ENCODE measurements at regions not wholly inside any gene's neighbourhood (a gene's known extent, or its start where the extent isn't known, plus 50 kb on each side); places are given as distances from the start of the nearest gene placed in this dataset.

- H3K4me3 ChIP-seq (ENCODE audit: low read depth, low read length) = no peak overlapping the region
- TF ChIP-seq ZNF777 (tag by site-specific recombination; IDR thresholded peaks at IDR 0.05; ENCODE audit: borderline replicate concordance) = no peak
- TF ChIP-seq ZNF211 (tag by site-specific recombination; IDR thresholded peaks at IDR 0.05; ENCODE audit: low read depth) = no peak
- no peak for TF ChIP-seq CTCF (tag by site-specific recombination; IDR thresholded peaks at IDR 0.05)
- TF ChIP-seq TRIM28 (IDR thresholded peaks at IDR 0.05; ENCODE audit: borderline replicate concordance, low read length) = no peak
- TF ChIP-seq ZBTB21 (tag by site-specific recombination; IDR thresholded peaks at IDR 0.05) = no peak
- no peak for TF ChIP-seq ZNF473 (tag by site-specific recombination; IDR thresholded peaks at IDR 0.05)
- no peak for TF ChIP-seq OSR2 (tag by site-specific recombination; IDR thresholded peaks at IDR 0.05)
- no peaks in the 10 kb centered on the region for H3K36me3 ChIP-seq (ENCODE audit: control insufficient read depth in 2 of 2, insufficient read depth in 1 of 2, low read length in 2 of 2)
- no peak overlapping the region for H3K27ac ChIP-seq (ENCODE audit: extremely low read depth, low read depth, low read length)
- no peaks in the 10 kb centered on the region for H3K4me1 ChIP-seq (ENCODE audit: control insufficient read depth, insufficient read depth, low read length)
- ChIA-PET CTCF (interaction anchor here (0.6 kb wide), 1 partner anchor 235 kb away, joined by 3 read pairs; no protein-coding TSS in a partner anchor), POLR2A (no interaction called here)
- no peaks in the 10 kb centered on the region for H3K9me3 ChIP-seq (ENCODE audit: control insufficient read depth, insufficient read depth, low read depth, low read length)
These were observed 1157.7 kb downstream of the BCL11B start for GRCh38 chr14:98114122-98114895.

DNA sequence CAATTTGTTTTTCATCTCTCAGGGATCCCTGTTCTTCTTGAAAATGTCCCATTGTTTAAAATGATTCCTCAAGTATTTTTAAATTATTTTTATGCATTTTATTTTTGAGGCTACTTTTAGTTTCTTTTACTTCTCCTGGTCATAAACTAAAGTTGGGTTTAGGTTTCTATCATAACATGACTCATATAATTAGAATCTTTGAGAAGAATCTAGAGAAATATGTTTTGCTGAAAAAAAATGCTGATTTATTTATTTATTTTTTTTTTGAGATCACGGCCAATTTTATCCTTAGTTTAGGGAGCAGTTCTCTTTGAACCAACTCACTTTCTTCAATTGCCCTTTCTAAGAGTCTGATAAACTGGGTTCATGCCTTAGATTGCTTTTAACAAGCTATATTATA is 1157.1 kb downstream of the BCL11B start:
- H3K27ac ChIP-seq (ENCODE audit: extremely low read depth, low read depth, low read length) = no peak overlapping the region
- H3K4me3 ChIP-seq (ENCODE audit: low read depth, low read length) = no peak overlapping the region
- TF ChIP-seq ZNF174 (tag by site-specific recombination; IDR thresholded peaks at IDR 0.05) (no peak), PRDM1 (tag by site-specific recombination; IDR thresholded peaks at IDR 0.05) (no peak), ZNF501 (tag by site-specific recombination; IDR thresholded peaks at IDR 0.05) (no peak), GLI4 (tag by site-specific recombination; IDR thresholded peaks at IDR 0.05) (no peak), ZNF660 (tag by site-specific recombination; IDR thresholded peaks at IDR 0.05) (no peak), ZNF391 (tag by site-specific recombination; IDR thresholded peaks at IDR 0.05; ENCODE audit: borderline replicate concordance, low read depth) (no peak), ZNF121 (tag by site-specific recombination; IDR thresholded peaks at IDR 0.05) (no peak)
- H3K36me3 ChIP-seq (ENCODE audit: control insufficient read depth in 2 of 2, insufficient read depth in 1 of 2, low read length in 2 of 2) = no peaks in the 10 kb centered on the region
- ChIA-PET POLR2A (no interaction called here), CTCF (no interaction called here)
- H3K9me3 ChIP-seq (ENCODE audit: control insufficient read depth, insufficient read depth, low read depth, low read length) = no peaks in the 10 kb centered on the region
- no peaks in the 10 kb centered on the region for H3K4me1 ChIP-seq (ENCODE audit: control insufficient read depth, insufficient read depth, low read length)

DNA sequence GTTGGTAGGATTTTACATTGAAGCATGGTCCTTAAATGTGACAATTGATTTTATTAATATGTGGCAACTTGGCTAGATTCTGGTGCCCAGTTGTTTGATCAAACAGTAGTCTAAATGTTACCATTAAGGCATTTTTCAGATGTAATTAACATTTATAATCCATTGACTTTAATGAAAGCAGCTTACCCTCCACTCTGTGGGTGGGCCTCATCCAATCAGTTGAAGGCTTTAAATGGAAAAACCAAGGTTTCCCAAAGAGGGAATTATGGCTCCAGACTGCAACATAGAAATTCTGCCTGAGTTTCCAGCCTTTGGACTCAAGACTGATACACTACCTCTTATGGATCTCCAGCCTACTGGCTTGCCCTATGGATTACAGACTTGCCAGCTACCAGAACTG is 1153.2 kb downstream of the BCL11B start:
- H3K4me3 ChIP-seq (ENCODE audit: low read depth, low read length) = no peak overlapping the region

More for the DNA sequence above, 1153.2 kb downstream of the BCL11B start:
- H3K4me1 ChIP-seq (ENCODE audit: control insufficient read depth, insufficient read depth, low read length) = no peaks in the 10 kb centered on the region
- TF ChIP-seq ZSCAN18 (tag by site-specific recombination; IDR thresholded peaks at IDR 0.05) = no peak
- peak; percentile 75; the same call in 1 of the 2 replicates for TF ChIP-seq ZNF10 (tag by site-specific recombination; IDR thresholded peaks at IDR 0.05)
- CTCF ChIA-PET = interaction anchor here (0.5 kb wide), 1 partner anchor 19 kb away, joined by 3 read pairs; no protein-coding TSS in a partner anchor
- POLR2A ChIA-PET = no interaction called here
- H3K27ac ChIP-seq (ENCODE audit: extremely low read depth, low read depth, low read length) = no peak overlapping the region
- no peaks in the 10 kb centered on the region for H3K36me3 ChIP-seq (ENCODE audit: control insufficient read depth in 2 of 2, insufficient read depth in 1 of 2, low read length in 2 of 2)
- no peaks in the 10 kb centered on the region for H3K9me3 ChIP-seq (ENCODE audit: control insufficient read depth, insufficient read depth, low read depth, low read length)
